Aorta (tissue), 5 donors: ENCODE measurements at regions not wholly inside any gene's neighbourhood (a gene's known extent, or its start where the extent isn't known, plus 50 kb on each side); places are given as distances from the start of the nearest gene placed in this dataset.

ENCODE experiments used
- ATAC-seq: fragments of 200-7000 bp; cut with Tn5 transposase; one replicate; pipeline ENCODE4 v1.9.1; 2022; ENCODE audit warnings: moderate library complexity; ENCODE audit not compliant: low FRiP score
- DNase-seq, 2 donors: peaks; one replicate each; pipeline ENCODE4 v3.0.0-alpha.2; 2020
- H3K27ac ChIP-seq, 2 donors: one replicate each; pipeline ENCODE4 v1.5.1; 2013; ENCODE audit warnings: low read length in 2 of 2, mild to moderate bottlenecking in 2 of 2, moderate library complexity in 2 of 2, control low read depth in 1 of 2, inconsistent platforms in 1 of 2, low read depth in 1 of 2
- H3K27me3 ChIP-seq, 2 donors: one replicate each; pipeline ENCODE4 v1.6.1; 2013; ENCODE audit warnings: control low read depth in 1 of 2, low read length in 1 of 2, mild to moderate bottlenecking in 1 of 2, moderate library complexity in 1 of 2; ENCODE audit not compliant: insufficient read depth in 2 of 2, control insufficient read depth in 1 of 2
- H3K36me3 ChIP-seq, 2 donors: one replicate each; pipeline ENCODE4 v1.6.1; 2013; ENCODE audit warnings: control low read depth in 1 of 2, low read length in 1 of 2, mild to moderate bottlenecking in 1 of 2; ENCODE audit not compliant: insufficient read depth in 2 of 2, control insufficient read depth in 1 of 2
- H3K4me1 ChIP-seq, 2 donors: one replicate each; pipeline ENCODE4 v1.6.1; 2013; ENCODE audit warnings: low read length in 2 of 2, control low read depth in 1 of 2, mild to moderate bottlenecking in 1 of 2, moderate library complexity in 1 of 2; ENCODE audit not compliant: insufficient read depth in 2 of 2, control insufficient read depth in 1 of 2
- H3K4me3 ChIP-seq, 2 donors: one replicate each; pipeline ENCODE4 v1.5.1; 2013; ENCODE audit warnings: low read length in 2 of 2, control low read depth in 1 of 2, mild to moderate bottlenecking in 1 of 2
- H3K9me3 ChIP-seq: one replicate; pipeline ENCODE4 v1.6.1; 2013; ENCODE audit warnings: mild to moderate bottlenecking, low read length; ENCODE audit not compliant: control insufficient read depth
- WGBS, 2 donors: extraction: QIAGEN DNeasy Blood & Tissue Kit; methylation state at CpG; one replicate each; pipeline ENCODE4 v1.1.7; 2013; 5-methylcytosine and 5-hydroxymethylcytosine counted together
- intact Hi-C, 2 donors: fragments of 100-400 bp; cut with DNase I; formaldehyde crosslinking; loops; one replicate each; pipeline versions ENCODE4 v1.14.2 to v1.15.0; 2022
- donor health status: healthy with polysubstance abuse.
- donor health status: Bipolar disorder and iron deficiency.
- donor health status: DM: no; HTN: no; CAD: no.
- donor health status: DM: no; HTN: no; CAD: no.
- donor health status: DM: yes; HTN: yes; CAD: no.

- Histone ChIP-seq H3K36me3 (no peaks in the 10 kb centered on the region), H3K9me3 (no peaks in the 10 kb centered on the region), H3K4me1 (no peaks in the 10 kb centered on the region), H3K27me3 (no peaks in the 10 kb centered on the region), H3K4me3 (no peak overlapping the region), H3K27ac (no peak overlapping the region)
- intact Hi-C loops, result no loop called here
- WGBS, 2 donors, result 16 to 18% methylated on average over 23 of the region's 23 CpGs
- DNase-seq, result peak in 1 of 2 donors; percentile 78
- ATAC-seq, result peak; percentile 61
Observed at GRCh38 chr6:6856538-6857523, 250.9 kb upstream of the RREB1 start.

- Histone ChIP-seq H3K9me3 (no peaks in the 10 kb centered on the region), H3K4me3 (no peak overlapping the region), H3K36me3 (no peaks in the 10 kb centered on the region), H3K27me3 (no peaks in the 10 kb centered on the region), H3K4me1 (no peaks in the 10 kb centered on the region), H3K27ac (no peak overlapping the region)
- ATAC-seq (no peak), DNase-seq (no peak)
- intact Hi-C loops, result no loop called here
- WGBS, 2 donors, result 69 to 83% methylated on average over 5 of the region's 5 CpGs
Observed at GRCh38 chr6:6857528-6857927, 250.2 kb upstream of the RREB1 start.

GRCh38 chr6:6858533-6858982 lies 249.2 kb upstream of the RREB1 start:
- Histone ChIP-seq H3K9me3 (no peaks in the 10 kb centered on the region), H3K36me3 (no peaks in the 10 kb centered on the region), H3K4me3 (no peak overlapping the region), H3K4me1 (no peaks in the 10 kb centered on the region), H3K27ac (no peak overlapping the region), H3K27me3 (no peaks in the 10 kb centered on the region)
- intact Hi-C loops, result no loop called here
- DNase-seq (no peak), ATAC-seq (no peak)
- WGBS, 2 donors, result 84 to 85% methylated on average over 12 of the region's 12 CpGs

GRCh38 chr6:6859105-6859504 lies 248.7 kb upstream of the RREB1 start:
- Histone ChIP-seq H3K36me3 (no peaks in the 10 kb centered on the region), H3K4me1 (no peaks in the 10 kb centered on the region), H3K4me3 (no peak overlapping the region), H3K27ac (no peak overlapping the region), H3K9me3 (no peaks in the 10 kb centered on the region), H3K27me3 (no peaks in the 10 kb centered on the region)
- 78 to 88% methylated on average over 5 of the region's 5 CpGs for WGBS, 2 donors
- DNase-seq, result no peak
- intact Hi-C loops, result no loop called here
- ATAC-seq, result no peak

GRCh38 chr6:6859722-6860121 lies 248.0 kb upstream of the RREB1 start:
- no peaks in the 10 kb centered on the region for H3K9me3 ChIP-seq
- H3K27ac ChIP-seq, result no peak overlapping the region
- no peaks in the 10 kb centered on the region for H3K27me3 ChIP-seq
- intact Hi-C loops, result no loop called here
- WGBS, 2 donors, result 90 to 93% methylated on average over 5 of the region's 5 CpGs
- no peaks in the 10 kb centered on the region for H3K4me1 ChIP-seq
- H3K36me3 ChIP-seq, result no peaks in the 10 kb centered on the region
- DNase-seq (no peak), ATAC-seq (no peak)
- H3K4me3 ChIP-seq, result no peak overlapping the region

GRCh38 chr6:6860863-6861262 lies 246.9 kb upstream of the RREB1 start:
- H3K27me3 ChIP-seq, result no peaks in the 10 kb centered on the region
- ATAC-seq (no peak), DNase-seq (no peak)
- intact Hi-C loops, result no loop called here
- H3K36me3 ChIP-seq, result no peaks in the 10 kb centered on the region
- no peaks in the 10 kb centered on the region for H3K4me1 ChIP-seq
- WGBS, 2 donors, result 78 to 88% methylated on average over 9 of the region's 9 CpGs
- H3K27ac ChIP-seq, result no peak overlapping the region
- no peak overlapping the region for H3K4me3 ChIP-seq
- no peaks in the 10 kb centered on the region for H3K9me3 ChIP-seq

GRCh38 chr6:6861351-6861894 lies 246.3 kb upstream of the RREB1 start:
- H3K27ac ChIP-seq, result no peak overlapping the region
- H3K27me3 ChIP-seq, result no peaks in the 10 kb centered on the region
- ATAC-seq (no peak), DNase-seq (no peak)
- no peaks in the 10 kb centered on the region for H3K36me3 ChIP-seq
- H3K4me1 ChIP-seq, result no peaks in the 10 kb centered on the region
- H3K4me3 ChIP-seq, result no peak overlapping the region
- 87 to 89% methylated on average over 6 of the region's 6 CpGs for WGBS, 2 donors
- H3K9me3 ChIP-seq, result no peaks in the 10 kb centered on the region
- intact Hi-C loops, result no loop called here

GRCh38 chr6:6861995-6862394 lies 245.8 kb upstream of the RREB1 start:
- 85 to 93% methylated on average over 4 of the region's 4 CpGs for whole genome bisulfite sequencing, 2 donors
- Histone ChIP-seq H3K4me3 (no peak overlapping the region), H3K4me1 (no peaks in the 10 kb centered on the region), H3K36me3 (no peaks in the 10 kb centered on the region), H3K27ac (no peak overlapping the region), H3K27me3 (no peaks in the 10 kb centered on the region), H3K9me3 (no peaks in the 10 kb centered on the region)
- ATAC-seq (no peak), DNase-seq (no peak)
- intact Hi-C loops, result no loop called here
